ENCODE measurements at regions not wholly inside any gene's neighbourhood (a gene's known extent, or its start where the extent isn't known, plus 50 kb on each side); places are given as distances from the start of the nearest gene placed in this dataset.

- Histone ChIP-seq H3K27me3 (replicated peaks in 1 of 7) (peaks cover 0 to 5% (median 0%) of the 10 kb centered on the region in 7 donors), H3K4me1 (no peaks in the 10 kb centered on the region), H3K27ac (no peak overlapping the region), H3K4me3 (no peak overlapping the region), H3K36me3 (no peaks in the 10 kb centered on the region), H3K9me3 (peaks cover 0 to 4% (median 0%) of the 10 kb centered on the region in 8 donors)
- TF ChIP-seq, protein P1, sequence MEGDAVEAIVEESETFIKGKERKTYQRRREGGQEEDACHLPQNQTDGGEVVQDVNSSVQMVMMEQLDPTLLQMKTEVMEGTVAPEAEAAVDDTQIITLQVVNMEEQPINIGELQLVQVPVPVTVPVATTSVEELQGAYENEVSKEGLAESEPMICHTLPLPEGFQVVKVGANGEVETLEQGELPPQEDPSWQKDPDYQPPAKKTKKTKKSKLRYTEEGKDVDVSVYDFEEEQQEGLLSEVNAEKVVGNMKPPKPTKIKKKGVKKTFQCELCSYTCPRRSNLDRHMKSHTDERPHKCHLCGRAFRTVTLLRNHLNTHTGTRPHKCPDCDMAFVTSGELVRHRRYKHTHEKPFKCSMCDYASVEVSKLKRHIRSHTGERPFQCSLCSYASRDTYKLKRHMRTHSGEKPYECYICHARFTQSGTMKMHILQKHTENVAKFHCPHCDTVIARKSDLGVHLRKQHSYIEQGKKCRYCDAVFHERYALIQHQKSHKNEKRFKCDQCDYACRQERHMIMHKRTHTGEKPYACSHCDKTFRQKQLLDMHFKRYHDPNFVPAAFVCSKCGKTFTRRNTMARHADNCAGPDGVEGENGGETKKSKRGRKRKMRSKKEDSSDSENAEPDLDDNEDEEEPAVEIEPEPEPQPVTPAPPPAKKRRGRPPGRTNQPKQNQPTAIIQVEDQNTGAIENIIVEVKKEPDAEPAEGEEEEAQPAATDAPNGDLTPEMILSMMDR (IDR thresholded peaks at IDR 0.05 in 8 of 11, conservative IDR thresholded peaks at IDR 0.05 in 3 of 11), result no peak
- no peak for TF ChIP-seq POLR2A (IDR thresholded peaks at IDR 0.05)
- TF ChIP-seq POLR2AphosphoS5 (IDR thresholded peaks at IDR 0.05), result no peak
- intact Hi-C loops (cut with DNase I; ENCODE audit: low total_unique reads), result no loop called here
- DNase-seq, result no peak
- WGBS, 5 donors, result 81 to 89% (median 88%) methylated on average over 2 of the region's 2 CpGs
These were observed 59.8 kb upstream of the FHIT start for GRCh38 chr3:61311044-61311443.

DNA sequence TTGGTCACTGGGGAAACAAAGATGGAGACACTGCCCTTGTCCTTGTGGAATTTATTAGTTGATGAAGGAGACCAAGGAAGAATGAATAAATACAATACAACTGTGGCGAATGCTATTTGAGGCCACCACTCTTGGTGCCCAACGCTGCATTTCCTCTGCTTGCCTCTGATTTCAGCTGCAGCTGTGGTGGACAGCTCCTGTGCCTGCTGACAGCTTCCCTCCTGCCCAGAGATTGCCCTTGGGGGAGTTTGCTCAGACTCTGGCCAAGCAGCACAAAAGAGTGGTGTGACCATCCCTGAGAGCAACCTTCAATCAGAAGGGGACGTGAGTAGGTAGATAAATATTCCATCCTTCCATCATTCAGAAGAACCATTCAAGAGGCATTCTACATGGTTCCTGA, 64.6 kb upstream of the FHIT start:
- Histone ChIP-seq H3K9me3 (no peaks in the 10 kb centered on the region), H3K27ac (no peak overlapping the region), H3K4me3 (no peak overlapping the region), H3K36me3 (no peaks in the 10 kb centered on the region), H3K27me3 (replicated peaks in 1 of 7) (peaks cover 0 to 5% (median 0%) of the 10 kb centered on the region in 7 donors), H3K4me1 (no peaks in the 10 kb centered on the region)
- 27 to 50% (median 43%) methylated on average over 3 of the region's 3 CpGs for WGBS, 5 donors
- TF ChIP-seq POLR2A (IDR thresholded peaks at IDR 0.05) (no peak), POLR2AphosphoS5 (IDR thresholded peaks at IDR 0.05) (no peak)
- TF ChIP-seq, protein P1 (IDR thresholded peaks at IDR 0.05 in 8 of 11, conservative IDR thresholded peaks at IDR 0.05 in 3 of 11), result no peak
- intact Hi-C loops (cut with DNase I; ENCODE audit: low total_unique reads), result no loop called here
- DNase-seq, result no peak

- 40 to 78% (median 64%) methylated on average over 3 of the region's 3 CpGs for WGBS, 5 donors
- Histone ChIP-seq H3K4me1 (no peaks in the 10 kb centered on the region), H3K36me3 (no peaks in the 10 kb centered on the region), H3K27me3 (replicated peaks in 1 of 7) (no peaks in the 10 kb centered on the region), H3K9me3 (no peaks in the 10 kb centered on the region), H3K27ac (no peak overlapping the region), H3K4me3 (no peak overlapping the region)
- intact Hi-C loops (cut with DNase I; ENCODE audit: low total_unique reads), result no loop called here
- TF ChIP-seq POLR2A (IDR thresholded peaks at IDR 0.05), result no peak
- no peak for TF ChIP-seq POLR2AphosphoS5 (IDR thresholded peaks at IDR 0.05)
- TF ChIP-seq, protein P1 (IDR thresholded peaks at IDR 0.05 in 8 of 11, conservative IDR thresholded peaks at IDR 0.05 in 3 of 11), result no peak
- no peak for DNase-seq
These were observed 71.8 kb upstream of the FHIT start for GRCh38 chr3:61323094-61323493.

DNA sequence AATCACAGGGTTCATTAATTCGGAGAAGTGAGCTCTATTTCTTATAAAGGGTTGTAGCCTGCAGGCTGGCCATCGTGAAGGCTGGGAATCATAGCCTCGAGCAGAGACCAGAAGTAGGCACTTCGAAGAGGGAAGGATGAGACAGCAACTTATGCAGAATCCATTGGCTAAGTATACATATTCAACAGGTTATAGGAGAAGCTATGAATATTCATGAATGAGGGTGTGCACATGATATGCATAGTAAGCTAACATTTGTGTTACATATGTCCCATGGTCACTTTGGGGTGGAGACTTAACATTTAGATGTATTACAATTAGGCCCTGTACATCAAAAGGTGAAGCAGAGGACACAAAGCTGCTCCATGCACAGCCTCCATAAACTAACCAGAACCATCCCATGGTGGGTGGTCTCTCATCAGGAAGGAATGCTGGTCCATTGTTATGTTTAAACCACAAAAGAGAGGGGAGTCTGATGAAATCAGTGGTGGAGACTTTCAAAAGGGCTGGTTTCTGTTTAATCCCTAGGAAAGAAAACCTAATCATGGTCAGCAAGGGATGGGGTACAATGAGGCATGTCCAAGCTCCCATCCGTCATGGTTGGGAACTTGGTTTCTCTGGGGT, 80.8 kb upstream of the FHIT start:
- Histone ChIP-seq H3K27me3 (replicated peaks in 1 of 7) (no peaks in the 10 kb centered on the region), H3K4me3 (no peak overlapping the region), H3K9me3 (peaks cover 0 to 3% (median 0%) of the 10 kb centered on the region in 8 donors), H3K27ac (no peak overlapping the region), H3K36me3 (no peaks in the 10 kb centered on the region), H3K4me1 (no peaks in the 10 kb centered on the region)
- intact Hi-C loops (cut with DNase I; ENCODE audit: low total_unique reads), result no loop called here
- DNase-seq, result no peak
- no peak for TF ChIP-seq POLR2AphosphoS5 (IDR thresholded peaks at IDR 0.05)
- TF ChIP-seq, protein P1 (IDR thresholded peaks at IDR 0.05 in 8 of 11, conservative IDR thresholded peaks at IDR 0.05 in 3 of 11), result no peak
- 73 to 92% (median 89%) methylated on average over 5 of the region's 5 CpGs for whole genome bisulfite sequencing, 5 donors

Data from spleen (tissue), 11 donors.